Liver (tissue), 3 donors: ENCODE measurements at regions not wholly inside any gene's neighbourhood (a gene's known extent, or its start where the extent isn't known, plus 50 kb on each side); places are given as distances from the start of the nearest gene placed in this dataset.

ENCODE experiments used
- CTCF ChIP-seq: fragments of 150-350 bp; IDR thresholded peaks from 2 replicates; pipeline ENCODE4 v1.5.1; 2017; ENCODE audit warnings: improper control_type of control experiment, low read depth, low read length; ENCODE audit not compliant: missing input control
- GABPA ChIP-seq, 2 donors: IDR thresholded peaks in 1 of 2; conservative IDR thresholded peaks in 1 of 2; 2 replicates each; pipeline ENCODE4 v1.6.1; 2016; ENCODE audit warnings: antibody characterized with exemption in 2 of 2, mild to moderate bottlenecking in 1 of 2, moderate library complexity in 1 of 2
- JUND ChIP-seq, 2 donors: IDR thresholded peaks; 2 replicates each; pipeline ENCODE4 v1.6.1; 2016; ENCODE audit warnings: antibody characterized with exemption in 2 of 2
- MAX ChIP-seq: IDR thresholded peaks from 2 replicates; pipeline ENCODE4 v1.6.1; 2016; ENCODE audit warnings: antibody characterized with exemption
- RAD21 ChIP-seq, 2 donors: IDR thresholded peaks; 2 replicates each; pipeline ENCODE4 v1.6.1; 2016; ENCODE audit warnings: antibody characterized with exemption in 2 of 2, mild to moderate bottlenecking in 2 of 2
- REST ChIP-seq: IDR thresholded peaks from 2 replicates; pipeline ENCODE4 v1.6.1; 2016; ENCODE audit warnings: antibody characterized with exemption, mild to moderate bottlenecking
- RXRA ChIP-seq, 2 donors: IDR thresholded peaks; 2 replicates each; pipeline ENCODE4 v1.6.1; 2017 to 2018; ENCODE audit warnings: antibody characterized with exemption in 2 of 2, mild to moderate bottlenecking in 1 of 2
- SP1 ChIP-seq: IDR thresholded peaks from 2 replicates; pipeline ENCODE4 v1.6.1; 2018; ENCODE audit warnings: antibody characterized with exemption, mild to moderate bottlenecking
- TAF1 ChIP-seq: conservative IDR thresholded peaks from 2 replicates; pipeline ENCODE4 v1.6.1; 2016; ENCODE audit warnings: antibody characterized with exemption, mild to moderate bottlenecking
- YY1 ChIP-seq: IDR thresholded peaks from 2 replicates; pipeline ENCODE4 v1.6.1; 2016; ENCODE audit warnings: antibody characterized with exemption, mild to moderate bottlenecking
- ZBTB33 ChIP-seq: IDR thresholded peaks from 2 replicates; pipeline ENCODE4 v1.6.1; 2016; ENCODE audit warnings: antibody characterized with exemption
- donor health status: healthy.
- donor health status: healthy.

- TF ChIP-seq CTCF = no peak
- no peak for TF ChIP-seq RAD21 (IDR thresholded peaks at IDR 0.05)
- TF ChIP-seq JUND (IDR thresholded peaks at IDR 0.05) = no peak
- TF ChIP-seq GABPA (IDR thresholded peaks at IDR 0.05 in 1 of 2, conservative IDR thresholded peaks at IDR 0.05 in 1 of 2) = no peak
- TF ChIP-seq ZBTB33 = no peak
- no peak for TF ChIP-seq REST
- no peak for TF ChIP-seq TAF1
- no peak for TF ChIP-seq RXRA (IDR thresholded peaks at IDR 0.05)
- no peak for TF ChIP-seq SP1
- TF ChIP-seq YY1 = no peak
- TF ChIP-seq MAX = no peak
These were observed 104.0 kb upstream of the ARHGEF9 start for GRCh38 chrX:63889001-63889400.
